ENCODE measurements at regions not wholly inside any gene's neighbourhood (a gene's known extent, or its start where the extent isn't known, plus 50 kb on each side); places are given as distances from the start of the nearest gene placed in this dataset.
A peak's percentile ranks its signal among the peaks of the same experiment; 100 is the strongest.

- TF ChIP-seq POLR2A (IDR thresholded peaks at IDR 0.05): no peak
- TF ChIP-seq, protein P1, sequence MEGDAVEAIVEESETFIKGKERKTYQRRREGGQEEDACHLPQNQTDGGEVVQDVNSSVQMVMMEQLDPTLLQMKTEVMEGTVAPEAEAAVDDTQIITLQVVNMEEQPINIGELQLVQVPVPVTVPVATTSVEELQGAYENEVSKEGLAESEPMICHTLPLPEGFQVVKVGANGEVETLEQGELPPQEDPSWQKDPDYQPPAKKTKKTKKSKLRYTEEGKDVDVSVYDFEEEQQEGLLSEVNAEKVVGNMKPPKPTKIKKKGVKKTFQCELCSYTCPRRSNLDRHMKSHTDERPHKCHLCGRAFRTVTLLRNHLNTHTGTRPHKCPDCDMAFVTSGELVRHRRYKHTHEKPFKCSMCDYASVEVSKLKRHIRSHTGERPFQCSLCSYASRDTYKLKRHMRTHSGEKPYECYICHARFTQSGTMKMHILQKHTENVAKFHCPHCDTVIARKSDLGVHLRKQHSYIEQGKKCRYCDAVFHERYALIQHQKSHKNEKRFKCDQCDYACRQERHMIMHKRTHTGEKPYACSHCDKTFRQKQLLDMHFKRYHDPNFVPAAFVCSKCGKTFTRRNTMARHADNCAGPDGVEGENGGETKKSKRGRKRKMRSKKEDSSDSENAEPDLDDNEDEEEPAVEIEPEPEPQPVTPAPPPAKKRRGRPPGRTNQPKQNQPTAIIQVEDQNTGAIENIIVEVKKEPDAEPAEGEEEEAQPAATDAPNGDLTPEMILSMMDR (IDR thresholded peaks at IDR 0.05): peak in 4 of 6 experiments; percentile 14 to 36 (median 22)
Measured at GRCh38 chr6:41427642-41428335, 92.4 kb downstream of the NCR2 start.

Data from esophagus squamous epithelium (tissue), 4 donors.